ENCODE measurements at regions not wholly inside any gene's neighbourhood (a gene's known extent, or its start where the extent isn't known, plus 50 kb on each side); places are given as distances from the start of the nearest gene placed in this dataset.
"Not testable (repeated sequence)": the region's sequence is repeated elsewhere in the genome, so short reads cannot be mapped to it uniquely, and the experiment has no call there.

DNA sequence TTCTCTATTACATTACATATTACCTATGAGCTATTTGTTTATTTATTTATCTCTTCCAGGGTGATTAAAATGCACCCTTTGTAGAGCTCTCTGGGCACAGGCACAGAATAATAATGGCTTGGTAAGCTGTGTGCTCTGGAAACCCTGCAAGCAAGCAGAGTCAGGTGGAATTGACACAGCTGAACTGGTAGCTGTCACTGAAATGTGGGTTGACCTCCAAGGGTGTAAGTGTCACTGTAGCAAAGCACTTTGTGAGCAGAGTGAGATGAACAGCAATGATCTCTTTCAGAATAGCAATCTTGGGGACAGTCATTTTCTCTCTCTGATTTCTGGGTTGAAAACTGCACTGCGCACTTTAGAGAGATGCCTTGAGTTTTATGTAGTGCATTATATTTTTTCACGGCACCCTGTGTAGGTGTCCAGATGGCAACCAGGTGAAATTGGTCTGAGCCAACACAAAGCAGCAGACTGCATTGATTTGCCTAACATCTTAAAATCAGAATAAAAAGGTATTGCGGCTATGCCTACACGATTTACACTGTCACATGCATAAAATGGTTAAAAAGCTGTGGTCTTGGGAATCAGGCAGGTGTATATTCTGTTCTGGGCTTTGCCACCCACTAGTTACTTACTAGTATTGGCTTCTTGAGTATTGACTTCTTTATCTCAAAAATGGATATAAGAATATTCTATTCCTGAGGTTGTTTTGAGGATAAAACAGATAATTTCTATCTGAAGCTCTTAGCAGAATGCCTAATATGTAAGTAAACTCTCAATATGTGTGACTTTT lies 450.3 kb downstream of the RAPGEF2 start:
- DNase-seq, result no peak

DNA sequence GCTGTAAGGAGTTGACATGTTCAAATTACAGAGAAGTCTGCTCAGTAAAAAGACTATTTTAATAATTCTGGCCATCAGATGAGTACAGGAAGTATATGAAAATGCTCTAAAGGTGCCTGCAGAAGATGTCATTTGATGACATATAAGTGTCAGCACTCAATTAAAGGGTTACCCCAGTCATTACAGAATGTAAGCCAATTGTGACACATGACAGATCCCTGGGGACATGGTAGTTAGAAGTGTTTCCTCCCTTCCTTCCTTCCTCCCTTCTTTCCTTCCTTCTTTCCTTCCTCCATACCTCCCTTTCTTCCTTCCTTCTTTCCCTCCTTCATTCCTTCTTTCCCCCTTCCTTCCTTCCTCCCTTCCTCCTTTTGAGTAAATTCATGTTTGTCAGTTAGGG lies 453.0 kb downstream of the RAPGEF2 start:
- DNase-seq, result no peak

DNA sequence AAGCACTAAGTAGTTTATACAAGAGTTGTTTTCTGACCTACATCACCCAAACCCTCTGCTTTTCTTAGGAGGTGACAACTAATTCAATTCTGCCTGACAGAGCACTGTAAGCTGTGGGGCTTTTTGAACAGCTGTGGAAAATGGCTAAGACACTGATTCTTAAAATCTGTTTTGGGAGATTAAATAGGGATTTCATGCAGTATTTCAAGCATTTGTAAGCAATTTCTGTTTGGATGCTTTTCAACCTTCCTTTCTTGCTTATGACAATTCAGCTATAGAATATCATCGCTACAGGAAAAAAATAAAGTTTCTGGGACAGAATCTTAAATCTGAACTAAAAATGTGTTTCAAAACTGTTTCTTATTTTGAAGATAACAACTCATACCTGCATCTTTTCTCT lies 459.5 kb downstream of the RAPGEF2 start:
- no peak for DNase-seq

DNA sequence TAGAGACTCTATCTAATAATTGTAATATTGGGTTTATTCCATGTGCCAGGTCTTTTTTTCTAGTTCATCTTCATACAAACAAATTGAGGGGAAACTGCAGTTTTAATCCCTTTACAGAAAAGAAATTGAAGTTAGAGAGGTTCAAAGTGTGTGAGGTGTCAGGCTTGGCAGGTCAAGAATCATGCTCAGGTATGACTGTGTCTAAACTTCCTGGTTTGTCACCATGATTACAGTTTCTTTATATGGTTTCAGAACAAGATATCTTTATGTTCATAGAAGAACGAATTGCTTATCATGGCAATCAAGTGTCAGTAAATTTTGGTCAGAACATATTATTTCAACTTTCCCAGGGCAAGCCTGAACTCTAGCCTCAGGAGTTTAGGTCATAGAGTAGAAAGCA lies 460.4 kb downstream of the RAPGEF2 start:
- no peak for DNase-seq

DNA sequence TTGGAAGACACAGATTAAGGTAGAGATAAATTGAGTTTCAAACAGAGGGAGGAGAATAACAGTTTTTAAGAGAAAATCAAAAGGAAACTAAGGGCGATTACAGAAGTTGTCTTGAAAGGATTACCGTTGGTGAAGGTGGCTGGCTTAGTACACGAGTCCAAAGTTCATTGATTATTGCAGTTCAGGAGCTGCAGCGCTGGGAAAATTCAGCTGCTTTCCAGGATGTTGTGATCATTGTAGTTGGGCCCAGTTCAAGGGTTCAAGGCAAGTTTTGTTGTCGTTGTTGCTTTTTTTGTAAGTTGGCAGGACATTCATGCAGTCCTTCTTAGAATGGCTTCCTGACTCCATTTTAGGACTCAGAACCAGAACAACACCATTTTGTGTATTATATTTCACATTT lies 461.7 kb downstream of the RAPGEF2 start:
- DNase-seq, result no peak

DNA sequence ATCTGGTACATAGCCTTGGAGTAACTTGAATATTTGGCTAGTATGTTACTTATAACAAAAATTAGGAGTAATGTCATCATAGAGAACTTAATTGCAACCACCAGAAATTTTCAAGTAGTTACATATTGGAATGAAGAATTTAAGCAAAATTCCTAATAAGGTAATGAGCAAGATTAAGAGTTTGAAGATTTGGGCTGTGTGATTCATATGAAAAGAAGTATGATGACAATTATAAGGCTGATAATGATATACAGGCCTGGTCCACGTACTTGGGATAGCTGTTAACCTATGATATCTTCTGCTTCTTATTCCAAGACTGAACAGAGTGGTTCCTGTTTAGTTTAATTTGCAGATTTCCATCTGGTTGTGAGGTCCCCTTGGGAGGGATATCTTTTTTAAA lies 463.9 kb downstream of the RAPGEF2 start:
- DNase-seq, result no peak

DNA sequence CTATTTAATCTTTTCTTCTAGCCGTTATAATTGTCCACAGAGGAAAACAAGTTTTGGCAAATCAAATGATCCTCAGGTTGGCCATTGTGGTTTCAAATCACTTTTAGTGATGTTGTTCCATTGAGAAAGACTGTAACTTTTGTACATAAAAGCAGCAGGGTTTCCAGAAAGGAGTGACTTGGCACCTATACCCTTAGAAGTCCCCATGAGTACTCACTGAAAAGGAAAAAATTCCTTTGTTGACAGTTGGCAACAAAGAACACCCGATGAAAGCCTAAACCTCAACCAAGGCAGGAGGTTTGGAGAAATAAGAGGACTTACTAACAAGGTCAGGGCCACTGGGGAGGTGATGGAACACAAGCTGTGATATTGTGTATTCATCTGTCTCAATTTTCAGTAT lies 474.4 kb downstream of the RAPGEF2 start:
- no peak for DNase-seq

DNA sequence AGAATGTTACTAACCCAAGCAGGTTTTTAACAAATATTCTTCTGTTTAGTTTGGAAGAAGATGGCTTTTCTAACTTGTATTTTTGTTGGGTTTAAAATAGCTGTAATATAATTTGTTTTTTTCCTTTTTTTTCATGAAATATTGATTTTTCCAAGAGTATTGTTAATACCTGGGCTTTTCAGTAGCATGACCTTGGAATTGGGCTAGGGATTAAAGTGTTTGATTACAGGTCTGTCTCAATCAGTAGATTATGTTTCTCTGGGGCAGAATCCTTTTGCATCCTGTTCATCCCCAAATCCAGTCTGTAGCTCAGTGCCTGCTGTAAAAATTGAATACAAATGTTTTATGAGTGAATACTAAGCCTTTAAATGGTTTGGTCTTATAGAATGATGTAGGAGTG lies 479.8 kb downstream of the RAPGEF2 start:
- DNase-seq, result no peak

DNA sequence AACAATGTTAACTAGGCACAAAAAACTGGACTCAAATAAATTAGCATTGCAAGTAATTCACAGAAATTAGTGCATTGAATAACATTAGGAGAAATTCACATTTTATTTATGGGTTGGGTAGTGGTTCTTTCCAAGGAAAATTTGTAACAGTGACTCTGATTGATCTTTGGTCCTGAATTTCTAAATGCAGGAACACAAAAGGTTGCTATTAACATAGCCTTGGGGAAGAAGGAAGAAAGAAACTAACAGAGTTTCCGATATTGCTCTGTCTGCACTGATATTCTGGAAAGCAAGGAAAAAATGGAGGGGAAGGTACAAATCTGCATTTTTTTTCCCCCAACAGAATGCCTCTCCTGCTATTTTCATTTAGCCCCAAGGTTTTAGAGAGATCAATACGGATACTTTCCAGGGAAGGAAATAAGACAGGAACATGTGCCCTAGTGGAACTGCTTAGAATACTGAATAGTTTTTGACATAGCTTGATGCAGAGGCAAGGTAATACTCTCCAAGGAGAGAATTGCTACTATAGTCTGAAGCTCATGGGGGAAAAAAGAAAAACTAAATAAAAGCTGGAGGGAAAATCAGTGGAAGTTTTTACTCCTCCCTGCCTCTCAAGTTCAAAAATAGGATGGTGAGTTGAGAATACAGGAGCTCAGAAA lies 490.1 kb downstream of the RAPGEF2 start:
- no peak for DNase-seq

DNA sequence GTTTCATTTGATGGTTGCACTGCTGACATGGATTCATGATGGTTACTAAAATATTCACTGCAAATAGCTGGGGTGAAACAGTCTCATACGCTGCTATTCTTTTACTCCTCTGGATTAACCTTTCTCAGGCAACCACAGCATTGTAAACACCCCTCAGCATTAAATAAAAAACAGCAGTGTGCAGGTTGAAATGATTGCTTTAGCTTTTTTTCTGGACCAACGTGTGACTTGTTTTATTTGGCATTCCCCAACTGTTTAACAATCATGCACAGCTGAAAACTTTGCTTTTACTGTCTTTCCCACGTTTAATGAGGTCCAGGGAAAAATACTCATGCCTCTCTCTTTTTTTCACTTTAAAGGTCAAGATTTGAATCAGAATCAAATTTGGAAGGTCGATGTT lies 490.8 kb downstream of the RAPGEF2 start:
- no peak for DNase-seq

DNA sequence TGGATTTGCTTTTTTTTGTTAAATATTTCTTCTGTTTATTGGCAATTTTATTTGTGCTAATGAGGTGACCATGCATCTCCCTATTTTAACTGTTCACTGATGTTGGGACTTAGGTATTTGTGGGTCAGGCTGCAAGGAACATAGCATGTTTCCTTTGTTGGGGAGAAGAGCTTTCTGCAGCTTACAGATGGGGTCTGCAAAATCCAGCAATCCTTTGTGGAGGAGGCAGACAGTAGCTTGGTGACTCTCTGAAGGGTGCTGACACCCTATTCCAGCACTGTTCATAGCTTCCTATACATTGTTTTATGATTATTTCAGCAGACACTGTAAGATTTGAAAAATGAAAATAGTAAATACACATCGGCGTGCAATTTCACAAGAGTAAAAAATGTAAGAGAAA lies 491.7 kb downstream of the RAPGEF2 start:
- no peak for DNase-seq

DNA sequence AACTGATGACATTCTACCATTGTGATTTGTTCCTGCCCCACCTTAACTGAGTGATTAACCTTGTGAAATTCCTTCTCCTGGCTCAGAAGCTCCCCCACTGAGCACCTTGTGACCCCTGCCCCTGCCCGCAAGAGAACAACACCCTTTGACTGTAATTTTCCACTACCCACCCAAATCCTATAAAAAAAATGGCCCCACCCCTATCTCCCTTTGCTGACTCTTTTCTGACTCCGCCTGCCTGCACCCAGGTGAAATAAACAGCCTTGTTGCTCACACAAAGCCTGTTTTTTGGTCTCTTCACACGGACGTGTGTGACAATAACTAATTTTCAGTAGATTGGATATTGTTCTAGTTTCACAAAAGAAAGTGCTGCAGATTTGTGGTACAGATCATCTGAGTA lies 492.2 kb downstream of the RAPGEF2 start:
- DNase-seq, result not testable (repeated sequence)

DNA sequence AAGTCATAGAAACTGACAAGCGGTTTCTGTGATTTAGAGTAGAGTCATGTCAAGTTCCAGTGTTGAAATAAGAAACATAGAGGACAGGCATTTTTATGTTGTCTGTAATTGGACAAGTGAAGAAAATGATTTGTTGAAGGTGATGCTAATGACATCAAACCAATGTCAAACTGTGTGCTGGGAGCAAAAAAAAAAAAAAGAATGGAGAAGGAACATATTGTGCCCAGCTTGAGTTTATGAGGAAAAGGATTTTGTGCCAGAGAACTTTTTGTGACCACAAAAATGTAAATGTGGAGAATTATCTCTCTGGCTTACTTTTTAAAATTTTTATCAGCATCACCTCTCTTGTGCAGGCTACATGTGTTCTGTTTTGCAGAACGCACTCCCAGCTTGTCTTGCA lies 495.7 kb downstream of the RAPGEF2 start:
- DNase-seq, result no peak

DNA sequence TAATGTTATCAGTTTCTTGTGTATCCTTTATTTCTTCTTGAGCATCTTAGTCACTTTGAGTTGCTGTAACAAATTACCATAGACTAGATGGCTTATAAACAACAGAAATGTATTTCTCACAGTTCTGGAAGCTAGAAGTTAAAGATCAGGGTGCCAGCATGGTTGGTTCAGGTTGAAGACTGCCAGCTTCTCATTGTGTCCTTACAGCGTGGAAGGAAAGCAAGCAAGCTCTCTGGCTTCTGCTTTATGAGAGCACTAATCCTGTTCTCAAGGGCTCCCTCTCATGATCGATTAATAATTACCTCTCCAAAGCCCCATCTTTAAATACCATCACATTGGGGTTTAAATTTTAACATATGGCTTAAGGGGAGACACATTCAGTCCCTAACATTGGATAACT lies 497.2 kb downstream of the RAPGEF2 start:
- DNase-seq, result no peak

DNA sequence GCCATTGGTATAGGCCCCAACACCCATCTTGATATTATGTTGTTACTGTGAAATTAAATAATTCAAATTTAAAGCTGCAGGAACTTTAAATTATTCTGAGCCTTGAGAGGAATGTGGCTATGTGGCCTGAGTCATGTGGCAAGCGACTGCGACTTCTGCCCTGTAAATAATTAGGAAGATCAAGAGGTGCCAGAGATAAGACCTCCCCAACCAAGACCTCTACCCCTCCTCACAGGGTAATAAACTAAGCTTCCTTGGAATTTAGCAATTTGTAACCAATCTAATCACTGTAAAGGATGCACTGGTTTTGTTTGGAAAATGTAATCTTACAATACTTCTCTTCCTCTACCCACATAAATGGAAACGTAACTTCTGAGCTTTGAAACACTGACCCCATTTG lies 501.9 kb downstream of the RAPGEF2 start:
- DNase-seq, result no peak

DNA sequence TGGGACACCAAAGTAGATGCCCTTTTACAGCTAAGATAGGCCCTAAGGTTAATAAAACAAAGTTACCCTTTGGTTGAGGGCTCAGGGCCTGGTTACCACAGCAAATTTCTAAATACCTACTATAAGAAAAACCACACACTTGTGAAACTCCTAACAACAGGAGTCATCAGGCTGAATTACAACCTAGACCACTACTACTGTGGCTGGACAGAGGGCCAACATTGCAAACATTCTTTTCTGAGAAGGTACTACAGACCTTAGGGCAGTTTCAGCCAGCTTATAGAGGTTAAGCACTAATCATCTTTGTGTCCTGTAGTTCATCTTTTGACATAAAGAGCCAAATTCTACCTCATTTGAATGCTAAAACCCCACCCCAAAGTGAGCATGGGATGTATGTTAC lies 504.0 kb downstream of the RAPGEF2 start:
- DNase-seq, result no peak

DNA sequence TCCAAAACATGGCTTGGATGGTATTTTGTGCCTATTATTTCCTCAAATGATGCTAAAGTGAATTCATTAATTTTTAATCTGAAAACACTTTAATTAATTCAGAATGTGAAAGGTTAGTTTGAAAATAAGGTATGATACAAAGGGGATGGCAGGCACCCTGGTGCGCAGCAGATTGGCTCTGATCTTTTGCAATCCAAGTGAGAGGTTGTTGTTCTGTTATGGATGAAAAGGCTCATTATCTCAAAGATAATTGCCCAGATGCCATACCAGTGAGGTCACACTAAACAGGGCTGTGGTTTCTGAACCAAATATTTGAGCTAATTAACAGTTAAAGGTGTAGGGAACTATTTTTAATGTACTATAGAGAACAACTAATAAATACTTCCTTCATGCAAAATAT lies 504.9 kb downstream of the RAPGEF2 start:
- DNase-seq, result no peak

DNA sequence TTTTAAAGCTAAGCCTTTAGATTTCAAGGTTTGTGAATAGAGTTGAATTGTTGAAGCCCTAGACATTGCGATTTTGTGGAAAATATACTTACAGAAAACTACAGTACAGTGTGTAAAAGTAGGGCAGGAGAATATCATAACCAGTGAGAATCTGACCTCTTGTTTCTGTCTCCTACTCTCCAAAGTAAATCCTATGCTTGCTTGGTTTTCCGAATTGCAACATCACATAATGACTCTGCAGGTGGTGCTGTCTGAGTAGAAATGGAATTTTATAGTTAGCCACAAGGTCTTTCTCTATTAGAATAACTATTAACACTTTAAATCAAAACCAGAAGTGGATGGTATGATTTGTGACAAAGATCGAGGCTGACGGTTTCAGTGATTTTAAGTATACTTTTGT lies 505.6 kb downstream of the RAPGEF2 start:
- no peak for DNase-seq

DNA sequence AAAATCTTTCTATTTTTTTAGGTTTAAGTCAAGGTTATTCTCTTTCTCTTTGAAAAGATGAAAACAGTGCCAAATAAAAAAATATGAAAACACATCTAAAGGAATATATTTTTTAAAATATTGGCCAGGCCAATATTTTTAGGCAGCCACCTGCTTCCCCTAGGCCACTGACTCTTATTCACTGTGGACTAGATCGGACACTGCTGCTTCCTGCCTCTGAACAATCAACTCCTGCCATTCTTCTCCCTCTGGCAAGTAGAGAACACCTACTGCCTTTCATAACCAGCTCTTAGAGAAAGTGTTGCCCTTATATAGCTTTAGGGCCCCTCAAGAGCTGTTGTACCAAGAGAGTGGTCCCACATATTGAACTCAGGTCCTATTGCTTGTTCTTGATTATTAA lies 529.2 kb downstream of the RAPGEF2 start:
- no peak for DNase-seq

DNA sequence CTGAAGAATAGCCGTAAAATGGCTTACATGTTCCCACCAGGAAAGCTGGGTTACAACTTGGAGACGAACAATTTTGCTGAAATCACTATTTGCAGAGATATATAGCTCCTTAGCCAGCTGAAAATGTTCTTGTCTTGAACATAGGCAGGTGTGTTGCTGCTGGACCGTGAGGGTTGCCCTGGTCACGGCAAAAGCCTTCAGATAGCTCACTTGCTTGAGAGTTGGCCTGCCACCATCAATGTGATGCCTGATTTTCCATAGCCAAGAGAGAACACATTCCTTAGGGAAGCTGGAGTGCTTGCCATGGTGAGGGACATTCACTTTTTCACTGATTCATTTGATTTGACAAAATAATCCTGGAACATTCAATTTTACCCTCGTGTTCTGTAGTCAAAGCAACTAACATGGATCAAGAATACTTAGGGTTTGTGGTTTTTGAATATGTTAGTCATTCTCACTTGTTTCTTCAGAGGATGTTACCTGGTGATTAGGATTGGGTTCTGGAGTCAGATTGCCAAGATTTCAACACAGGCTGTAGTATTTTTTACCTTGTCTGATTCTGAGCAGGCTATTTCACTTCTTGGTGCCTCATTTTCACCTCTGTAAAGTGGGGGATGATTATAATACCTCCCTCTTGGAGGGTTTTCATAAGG lies 536.9 kb downstream of the RAPGEF2 start:
- DNase-seq, result no peak

DNA sequence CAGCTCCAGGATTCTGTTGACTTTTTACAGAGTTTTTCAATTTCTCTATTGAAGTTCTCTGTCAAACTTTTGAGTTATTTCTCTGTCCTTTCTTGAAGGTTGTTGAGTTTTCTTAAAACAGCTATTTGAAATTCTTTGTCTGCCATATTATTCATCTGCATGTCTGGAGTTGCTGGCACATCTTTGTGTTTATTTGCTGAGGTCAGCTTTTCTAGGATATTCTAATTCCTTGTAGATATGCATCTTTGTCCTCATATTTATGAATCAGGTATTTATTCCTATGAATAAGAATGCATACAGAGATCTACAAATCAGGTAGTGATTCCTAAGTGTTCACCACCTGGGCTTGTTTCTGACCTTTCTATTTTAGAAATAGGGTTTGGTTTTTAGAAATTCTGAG lies 546.4 kb downstream of the RAPGEF2 start:
- DNase-seq, result no peak

DNA sequence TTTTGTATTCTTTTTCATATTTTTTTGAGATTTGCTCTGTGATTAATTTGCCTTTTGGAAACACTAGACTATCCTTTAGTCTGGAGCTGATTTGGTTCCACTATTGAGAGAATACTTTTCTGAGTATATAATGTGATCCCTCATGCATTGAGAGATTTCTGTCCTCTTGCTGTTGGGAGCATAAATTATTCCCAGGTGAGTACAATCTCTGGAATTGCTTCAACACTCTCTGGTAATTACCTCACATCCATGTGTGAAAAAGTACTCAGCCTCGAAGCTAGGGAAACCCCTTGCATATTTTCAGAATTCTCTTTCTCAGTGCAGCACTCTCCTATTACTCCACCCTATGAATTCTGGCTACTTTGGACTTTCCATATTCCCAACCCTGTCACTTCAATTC lies 550.0 kb downstream of the RAPGEF2 start:
- no peak for DNase-seq

DNA sequence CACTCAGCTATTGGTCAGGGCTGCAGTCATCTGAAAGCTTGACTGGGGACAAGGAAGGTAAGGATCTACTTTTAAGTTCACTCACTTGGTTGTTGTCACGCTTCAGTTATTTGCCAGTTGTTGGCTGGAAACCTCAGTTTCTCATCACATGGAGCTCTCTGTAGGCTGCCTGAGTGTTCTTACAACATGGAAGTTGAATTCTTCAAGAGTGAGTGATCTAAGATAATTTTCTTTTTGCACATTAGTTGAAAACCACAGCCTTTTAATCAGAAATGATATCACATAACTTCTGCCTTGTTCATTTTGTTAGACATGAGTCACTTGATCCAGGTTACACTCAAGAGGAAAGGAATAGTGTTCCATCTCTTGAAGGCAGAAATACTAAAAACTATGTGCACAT lies 552.7 kb downstream of the RAPGEF2 start:
- no peak for DNase-seq

DNA sequence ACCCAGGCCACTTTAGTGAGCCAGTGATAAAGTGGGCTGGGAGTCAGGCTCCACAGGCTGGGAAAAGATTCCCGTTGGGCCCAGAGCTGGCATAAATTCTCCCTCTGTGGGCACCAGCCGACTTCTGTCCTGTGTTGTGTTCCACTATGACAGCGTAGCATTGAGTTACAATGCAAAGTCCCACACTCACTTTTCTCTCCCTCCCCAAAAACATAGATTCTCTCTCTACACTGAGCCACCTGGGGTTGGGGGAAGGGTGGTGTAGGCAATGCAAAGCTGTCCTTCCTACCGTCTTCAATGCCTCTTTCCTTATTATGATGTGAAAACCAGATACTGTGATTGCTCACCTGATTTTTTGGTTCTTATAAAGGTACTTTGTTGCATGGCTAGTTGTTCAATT lies 566.2 kb downstream of the RAPGEF2 start:
- no peak for DNase-seq
